ENCODE measurements at regions not wholly inside any gene's neighbourhood (a gene's known extent, or its start where the extent isn't known, plus 50 kb on each side); places are given as distances from the start of the nearest gene placed in this dataset.

- TF ChIP-seq POLR2A (IDR thresholded peaks at IDR 0.05) (no peak), CTCF (IDR thresholded peaks at IDR 0.05) (no peak)
These were observed 104.0 kb upstream of the FUT8 start for GRCh38 chr14:65308536-65308935.
